GM23338 (cell line): ENCODE measurements at regions not wholly inside any gene's neighbourhood (a gene's known extent, or its start where the extent isn't known, plus 50 kb on each side); places are given as distances from the start of the nearest gene placed in this dataset.

Experiments used
- ATAC-seq: fragments of 200-7000 bp; cut with Tn5 transposase; 3 replicates; pipeline ENCODE4 v1.9.1; 2020
- DNase-seq: peaks from one replicate; pipeline ENCODE4 v3.0.0-alpha.2; 2015; ENCODE audit warnings: low spot score
- H2AFZ ChIP-seq: fragments of 200-600 bp; sonication (generic); 2 replicates; pipeline ENCODE4 v1.8.0; 2016; ENCODE audit warnings: antibody characterized with exemption, mild to moderate bottlenecking, moderate library complexity
- H3F3A ChIP-seq: fragments of 200-600 bp; sonication (generic); replicated peaks from 2 replicates; pipeline ENCODE4 v1.8.0; 2017; ENCODE audit warnings: antibody characterized with exemption, mixed run types, low read depth
- H3K27ac ChIP-seq: fragments of 200-600 bp; sonication (generic); 2 replicates; pipeline ENCODE4 v1.6.1; 2016; ENCODE audit warnings: low read depth
- H3K27me3 ChIP-seq: fragments of 200-600 bp; sonication (generic); 2 replicates; pipeline ENCODE4 v1.8.0; 2016; ENCODE audit warnings: mild to moderate bottlenecking, mixed run types, moderate library complexity; ENCODE audit not compliant: insufficient read depth
- H3K36me3 ChIP-seq: fragments of 200-600 bp; sonication (generic); 2 replicates; pipeline ENCODE4 v1.8.0; 2016; ENCODE audit warnings: mild to moderate bottlenecking; ENCODE audit not compliant: insufficient read depth
- H3K4me1 ChIP-seq: fragments of 200-600 bp; sonication (generic); 2 replicates; pipeline ENCODE4 v1.8.0; 2016; ENCODE audit warnings: mild to moderate bottlenecking, moderate library complexity; ENCODE audit not compliant: insufficient read depth
- H3K4me2 ChIP-seq: fragments of 200-600 bp; sonication (generic); 2 replicates; pipeline ENCODE4 v1.7.1; 2017; ENCODE audit warnings: mixed run types
- H3K4me3 ChIP-seq: fragments of 200-600 bp; sonication (generic); 2 replicates; pipeline ENCODE4 v1.6.1; 2016; ENCODE audit warnings: mixed run types
- H3K79me2 ChIP-seq: fragments of 200-600 bp; sonication (generic); replicated peaks from 2 replicates; pipeline ENCODE4 v1.8.0; 2017; ENCODE audit warnings: mild to moderate bottlenecking; ENCODE audit not compliant: insufficient read depth
- H3K9me2 ChIP-seq: fragments of 200-600 bp; sonication (generic); 2 replicates; pipeline ENCODE4 v1.8.0; 2017; ENCODE audit not compliant: insufficient read depth
- H4K20me1 ChIP-seq: fragments of 200-600 bp; sonication (generic); replicated peaks from 2 replicates; pipeline ENCODE4 v1.8.0; 2017; ENCODE audit warnings: mild to moderate bottlenecking; ENCODE audit not compliant: insufficient read depth
- H3K27ac Mint-ChIP-seq: 2 replicates; pipeline ENCODE4 v1.8.0; 2020; ENCODE audit warnings: inconsistent platforms, mild to moderate bottlenecking, moderate library complexity, mixed read lengths
- H3K27me3 Mint-ChIP-seq: 3 replicates; pipeline ENCODE4 v1.8.0; 2022; ENCODE audit warnings: low read depth, mild to moderate bottlenecking, moderate library complexity, mixed read lengths, inconsistent platforms; ENCODE audit not compliant: insufficient read depth, poor library complexity
- H3K36me3 Mint-ChIP-seq: 3 replicates; pipeline ENCODE4 v1.8.0; 2021; ENCODE audit warnings: low read depth, mild to moderate bottlenecking, inconsistent platforms, moderate library complexity, mixed read lengths
- H3K4me1 Mint-ChIP-seq: 3 replicates; pipeline ENCODE4 v1.8.0; 2020; ENCODE audit warnings: mild to moderate bottlenecking, inconsistent platforms, mixed read lengths
- H3K4me3 Mint-ChIP-seq: 3 replicates; pipeline ENCODE4 v1.8.0; 2021; ENCODE audit warnings: moderate library complexity, mild to moderate bottlenecking, inconsistent platforms, mixed read lengths
- H3K9me3 Mint-ChIP-seq: 3 replicates; pipeline ENCODE4 v1.8.0; 2020; ENCODE audit warnings: moderate library complexity, mild to moderate bottlenecking, inconsistent platforms, mixed read lengths
- CREB1 ChIP-seq: fragments of 250-450 bp; sonication (Bioruptor Pico); IDR thresholded peaks from 2 replicates; pipeline ENCODE4 v1.5.0; 2020; ENCODE audit warnings: low read depth, mild to moderate bottlenecking, moderate library complexity
- CTCF ChIP-seq, 2 experiments: fragments of 200-600 bp in 1 of 2; sonication (generic) in 1 of 2; conservative IDR thresholded peaks; 2 replicates each; pipeline versions ENCODE4 v1.5.1 to v1.6.1; 2016 to 2017; ENCODE audit warnings: antibody characterized with exemption in 2 of 2, low read depth in 2 of 2, mild to moderate bottlenecking in 2 of 2, moderate library complexity in 1 of 2
- ETS1 ChIP-seq: IDR thresholded peaks from 2 replicates; pipeline ENCODE4 v1.6.1; 2016; ENCODE audit warnings: antibody characterized with exemption
- EZH2 ChIP-seq: fragments of 200-600 bp; sonication (generic); IDR thresholded peaks from one replicate; pipeline ENCODE4 v1.8.0; 2017; ENCODE audit warnings: antibody characterized with exemption, mild to moderate bottlenecking, low read depth; ENCODE audit not compliant: unreplicated experiment
- EZH2phosphoT487 ChIP-seq: fragments of 200-600 bp; sonication (generic); IDR thresholded peaks from one replicate; pipeline ENCODE4 v1.8.1; 2018; ENCODE audit warnings: antibody characterized with exemption; ENCODE audit not compliant: unreplicated experiment
- JUNB ChIP-seq: IDR thresholded peaks from one replicate; pipeline ENCODE4 v1.6.1; 2016; ENCODE audit warnings: antibody characterized with exemption; ENCODE audit not compliant: unreplicated experiment
- NANOG ChIP-seq: IDR thresholded peaks from 2 replicates; pipeline ENCODE4 v1.6.1; 2016; ENCODE audit warnings: antibody characterized with exemption, borderline replicate concordance
- POLR2AphosphoS5 ChIP-seq: IDR thresholded peaks from 2 replicates; pipeline ENCODE4 v1.6.1; 2016; ENCODE audit warnings: antibody characterized with exemption, low read depth
- REST ChIP-seq: IDR thresholded peaks from one replicate; pipeline ENCODE4 v1.6.1; 2018; ENCODE audit warnings: antibody characterized with exemption; ENCODE audit not compliant: unreplicated experiment
- STAT1 ChIP-seq: IDR thresholded peaks from one replicate; pipeline ENCODE4 v1.6.1; 2016; ENCODE audit warnings: antibody characterized with exemption; ENCODE audit not compliant: unreplicated experiment
- ZNF114 ChIP-seq: fragments of 250-450 bp; sonication (Bioruptor Pico); IDR thresholded peaks from 2 replicates; pipeline ENCODE4 v1.5.0; 2020; ENCODE audit warnings: mild to moderate bottlenecking, moderate library complexity
- ZNF331 ChIP-seq: fragments of 250-450 bp; sonication (Bioruptor Pico); IDR thresholded peaks from 2 replicates; pipeline ENCODE4 v1.5.0; 2020; ENCODE audit warnings: low read depth, mild to moderate bottlenecking, moderate library complexity
- ZNF462 ChIP-seq: fragments of 250-450 bp; sonication (Bioruptor Pico); IDR thresholded peaks from 2 replicates; pipeline ENCODE4 v1.5.0; 2020; ENCODE audit warnings: mild to moderate bottlenecking, moderate library complexity

- no peaks in the 10 kb centered on the region; the same call in 2 of the 3 replicates for H3K9me3 Mint-ChIP-seq
- no peak overlapping the region for H3K27ac Mint-ChIP-seq
- no peak overlapping the region for H3K4me2 ChIP-seq
- no peaks in the 10 kb centered on the region for H3K36me3 ChIP-seq
- peak; percentile 36; the same call in 2 of the 3 replicates for ATAC-seq
- no peaks in the 10 kb centered on the region for H4K20me1 ChIP-seq
- no peaks in the 10 kb centered on the region for H3K79me2 ChIP-seq
- peaks cover 1% of the 10 kb centered on the region for H3K27me3 Mint-ChIP-seq
- no peaks in the 10 kb centered on the region for H3K27me3 ChIP-seq
- H3K4me3 Mint-ChIP-seq = no peak overlapping the region
- DNase-seq = no peak
- no peaks in the 10 kb centered on the region; the same call in 1 of the 2 replicates for H3K9me2 ChIP-seq
- peaks cover 4% of the 10 kb centered on the region; the same call in 1 of the 2 replicates for H3K4me1 ChIP-seq
- TF ChIP-seq ETS1 (no peak), EZH2 (no peak), JUNB (no peak), NANOG (no peak), STAT1 (no peak), ZNF331 (CRISPR knock-in tag) (no peak), CREB1 (CRISPR knock-in tag) (no peak), ZNF114 (CRISPR knock-in tag) (no peak), EZH2phosphoT487 (no peak), REST (no peak), CTCF (conservative IDR thresholded peaks at IDR 0.05; ENCODE audit: low read depth in 2 of 2) (no peak), POLR2AphosphoS5 (no peak), ZNF462 (CRISPR knock-in tag) (no peak)
- no peaks in the 10 kb centered on the region for H3F3A ChIP-seq
- H3K4me1 Mint-ChIP-seq = peaks cover 10% of the 10 kb centered on the region
- H2AFZ ChIP-seq = no peak overlapping the region
- H3K27ac ChIP-seq = no peak overlapping the region
- H3K4me3 ChIP-seq = no peak overlapping the region
- H3K36me3 Mint-ChIP-seq = no peaks in the 10 kb centered on the region
These were observed 170.4 kb downstream of the LIG4 start for GRCh38 chr13:108044954-108045353.
